Frontal cortex (tissue), 3 donors: ENCODE measurements at regions not wholly inside any gene's neighbourhood (a gene's known extent, or its start where the extent isn't known, plus 50 kb on each side); places are given as distances from the start of the nearest gene placed in this dataset.
"Not testable (repeated sequence)": the region's sequence is repeated elsewhere in the genome, so short reads cannot be mapped to it uniquely, and the experiment has no call there.

Experiments
- DNase-seq, 2 donors: peaks; one replicate each; pipeline ENCODE4 v3.0.0; 2012; ENCODE audit warnings: low spot score in 2 of 2
- FAIRE-seq: peaks from 2 replicates; lab custom pipeline; 2012; peaks lifted over from hg19 to GRCh38; lab: Jason Lieb, UNC
- donor health status: control.
- donor health status: control.
- donor health status: control.

DNA sequence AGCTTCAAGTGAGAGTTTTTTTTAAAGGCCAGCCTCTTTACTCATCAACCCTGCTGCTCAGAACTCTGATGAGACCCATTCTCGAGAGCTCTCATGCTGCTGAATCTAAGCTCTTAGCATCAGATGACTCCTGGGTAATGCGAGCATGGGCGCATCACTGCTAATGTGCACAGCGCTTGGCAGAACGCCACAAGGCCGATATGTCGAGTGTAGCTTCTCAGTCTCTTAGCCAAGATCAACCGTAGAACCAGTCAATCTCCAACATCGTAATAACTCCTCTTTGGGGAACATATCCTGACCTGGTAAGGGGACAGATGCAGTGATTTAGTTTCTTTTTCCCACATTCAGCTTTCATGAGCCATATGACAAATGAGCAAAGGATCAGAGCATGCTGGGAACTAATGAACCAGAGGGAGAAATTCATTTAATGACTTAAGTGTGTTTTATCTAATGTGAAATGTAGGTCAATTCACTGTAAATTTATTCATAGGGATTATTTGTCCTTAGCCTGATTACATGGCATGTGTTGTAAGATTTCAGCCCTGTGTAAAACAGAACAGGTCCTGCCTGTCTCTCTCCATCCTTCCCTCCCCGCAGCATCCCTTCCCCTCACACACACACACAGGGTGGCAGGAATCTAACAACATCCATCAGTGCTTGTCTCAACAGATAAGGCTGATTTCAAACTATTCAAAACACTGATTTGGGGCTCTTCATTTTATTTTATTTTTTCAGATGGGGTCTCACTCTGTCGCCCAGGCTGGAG lies 195.4 kb upstream of the C2CD4B start:
- no peak for FAIRE-seq

DNA sequence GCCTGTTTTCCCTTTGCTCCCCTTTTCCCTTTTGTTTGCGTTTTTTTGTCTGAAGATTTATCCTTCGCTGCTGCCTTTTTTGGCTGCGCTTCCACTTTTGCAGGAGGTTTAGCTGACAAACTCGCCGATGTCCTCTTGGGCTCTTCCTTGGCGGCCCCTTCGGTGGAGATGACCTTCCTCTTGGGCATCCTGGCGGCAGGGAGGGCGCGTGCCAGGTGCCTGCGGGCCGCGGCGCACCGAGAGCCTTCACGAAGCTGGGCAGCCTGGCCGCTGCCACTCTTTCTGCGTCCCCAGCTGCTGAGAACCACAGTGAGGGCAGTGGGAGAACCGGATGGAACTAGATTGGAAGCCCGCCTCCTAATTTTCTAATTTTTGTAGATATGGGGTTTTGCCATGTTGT lies 197.1 kb upstream of the C2CD4B start:
- DNase-seq, result no peak
- FAIRE-seq, result no peak

More for the DNA sequence above, 195.4 kb upstream of the C2CD4B start:
- no peak for DNase-seq

DNA sequence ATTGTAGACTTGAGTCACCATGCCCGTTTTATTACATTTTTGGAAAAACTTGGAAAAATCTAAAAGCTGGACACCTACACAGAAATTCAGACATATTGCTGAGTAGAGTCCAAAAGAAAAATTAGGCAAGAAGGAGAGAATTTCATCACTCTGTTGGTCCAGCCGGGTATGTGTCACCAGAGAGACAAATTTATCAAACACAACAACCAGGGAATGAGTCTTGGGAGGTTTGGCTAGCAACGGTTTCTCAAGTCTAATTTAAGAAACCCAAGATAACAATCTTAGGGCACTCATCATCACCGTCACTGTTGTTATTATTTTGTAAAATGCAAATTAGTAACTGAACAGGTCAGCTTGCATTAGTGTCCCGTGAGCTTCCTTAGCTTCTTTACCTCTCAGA lies 197.5 kb upstream of the C2CD4B start:
- FAIRE-seq, result no peak
- no peak for DNase-seq

DNA sequence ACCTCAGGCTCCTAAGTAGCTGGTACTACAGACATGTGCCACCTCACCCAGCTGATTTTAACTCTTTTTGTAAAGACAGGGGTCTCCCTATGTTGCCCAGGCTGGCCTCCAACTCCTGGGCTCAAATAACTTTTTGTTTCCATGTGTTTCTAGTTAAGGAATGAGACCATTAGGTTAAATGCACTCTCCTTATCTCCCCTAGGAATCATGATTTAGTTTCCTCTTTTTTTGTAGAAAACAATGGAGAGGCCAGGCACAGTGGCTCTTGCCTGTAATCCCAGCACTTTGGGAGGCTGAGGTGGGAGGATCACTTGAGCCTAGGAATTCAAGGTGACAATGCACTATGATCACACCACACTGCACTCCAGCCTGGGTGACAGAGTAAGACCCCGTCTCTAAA lies 198.8 kb upstream of the C2CD4B start:
- FAIRE-seq (no peak), DNase-seq (no peak)

DNA sequence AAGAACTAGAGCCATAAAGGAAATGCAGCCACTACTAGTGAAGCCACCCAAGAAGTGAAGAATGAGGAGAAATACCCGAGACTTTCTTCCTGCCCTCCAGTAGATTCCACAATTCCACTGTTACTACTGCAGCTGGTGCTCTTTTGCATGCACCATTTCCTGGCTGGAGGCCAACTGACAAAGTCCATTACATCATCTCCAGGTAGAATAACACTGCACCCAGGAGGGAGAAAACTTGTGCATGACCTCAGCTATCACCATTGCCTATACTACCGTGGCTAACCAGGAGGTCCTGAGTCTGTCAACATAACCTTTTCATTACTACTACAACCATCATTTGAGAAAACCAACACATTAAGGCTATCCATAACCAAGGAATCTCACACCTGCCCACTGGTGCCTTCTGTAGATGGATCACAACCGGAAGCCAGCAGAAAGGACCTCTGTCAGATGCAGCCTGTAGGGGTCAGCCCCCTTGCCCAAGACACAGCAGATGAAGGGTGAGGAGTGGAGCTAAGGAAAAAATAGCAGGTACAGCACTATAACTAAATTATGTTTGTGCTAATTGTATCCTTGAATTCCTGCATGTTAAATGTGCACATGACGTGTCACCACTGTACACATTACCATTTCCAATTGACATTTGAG lies 200.8 kb upstream of the C2CD4B start:
- FAIRE-seq (no peak), DNase-seq (no peak)

DNA sequence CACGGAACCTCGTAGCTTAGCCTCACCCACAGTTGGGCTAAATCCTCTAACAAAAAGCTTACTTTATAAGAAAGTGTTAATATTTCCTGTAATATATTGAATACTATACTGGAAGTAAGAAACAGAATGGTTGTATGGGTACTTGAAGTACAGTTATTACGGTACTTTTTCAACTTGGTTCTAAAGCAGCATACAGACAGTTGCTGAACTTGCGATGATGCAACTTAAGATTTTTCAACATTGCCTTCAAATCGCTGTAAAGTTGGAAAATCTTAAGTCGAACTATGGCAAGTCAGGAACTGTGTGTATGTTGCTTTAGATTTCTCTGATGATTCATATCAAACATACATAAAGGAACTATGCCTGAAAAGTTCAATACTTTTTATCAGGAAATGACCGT lies 204.4 kb upstream of the C2CD4B start:
- DNase-seq (no peak), FAIRE-seq (no peak)

DNA sequence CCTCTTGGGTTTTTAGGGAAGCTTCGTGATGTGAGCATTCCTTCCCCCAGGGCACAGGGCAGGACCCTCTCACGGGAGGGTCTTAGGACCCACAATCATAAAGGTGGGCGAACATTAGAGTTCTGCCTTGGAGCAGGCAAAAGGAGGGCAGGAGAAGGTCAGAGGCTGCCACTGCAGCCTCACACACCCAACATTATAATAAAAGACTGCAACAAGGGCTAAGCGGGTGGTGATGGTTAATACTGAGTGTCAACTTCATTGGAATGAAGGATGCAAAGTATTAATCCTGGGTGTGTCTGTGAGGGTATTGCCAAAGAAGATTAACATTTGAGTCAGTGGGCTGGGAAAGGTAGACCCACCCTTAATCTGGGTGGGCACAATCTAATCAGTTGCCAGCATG lies 206.6 kb upstream of the C2CD4B start:
- FAIRE-seq, DNase-seq: not testable (repeated sequence)

DNA sequence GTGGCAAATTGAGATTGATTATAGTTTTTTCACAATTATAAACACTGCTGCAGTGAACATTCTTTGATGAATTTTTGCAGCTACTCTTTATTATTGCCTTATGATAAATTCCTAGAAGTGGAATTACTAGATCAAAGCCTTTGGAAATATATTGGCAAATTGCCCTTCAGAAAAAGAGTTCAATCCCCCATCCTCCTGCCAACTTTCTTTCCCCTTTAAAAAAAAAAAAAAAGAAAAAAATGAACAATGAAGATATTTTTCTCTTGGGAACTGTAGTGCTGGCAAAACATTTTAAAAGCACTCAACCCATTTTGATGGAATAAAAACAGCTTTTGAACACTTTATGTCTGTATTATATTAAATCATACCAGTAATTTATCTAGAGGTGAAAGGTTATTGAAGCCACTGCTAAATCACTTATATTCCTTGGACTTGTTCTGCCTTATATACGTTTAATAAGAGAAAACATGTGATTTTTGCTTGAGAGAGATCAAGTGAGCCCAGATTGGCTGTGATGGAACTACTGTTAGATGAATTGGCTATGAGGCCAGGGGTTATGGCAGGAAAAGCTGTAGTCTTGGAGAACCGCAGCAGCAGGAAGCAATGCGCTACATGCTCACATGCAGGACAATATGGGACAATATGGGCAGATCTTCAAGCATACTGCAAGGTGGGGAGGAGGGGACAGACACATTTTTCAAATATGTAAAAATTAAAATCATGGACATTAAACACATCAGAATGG lies 212.8 kb upstream of the C2CD4B start:
- FAIRE-seq, result no peak
- DNase-seq, result no peak

DNA sequence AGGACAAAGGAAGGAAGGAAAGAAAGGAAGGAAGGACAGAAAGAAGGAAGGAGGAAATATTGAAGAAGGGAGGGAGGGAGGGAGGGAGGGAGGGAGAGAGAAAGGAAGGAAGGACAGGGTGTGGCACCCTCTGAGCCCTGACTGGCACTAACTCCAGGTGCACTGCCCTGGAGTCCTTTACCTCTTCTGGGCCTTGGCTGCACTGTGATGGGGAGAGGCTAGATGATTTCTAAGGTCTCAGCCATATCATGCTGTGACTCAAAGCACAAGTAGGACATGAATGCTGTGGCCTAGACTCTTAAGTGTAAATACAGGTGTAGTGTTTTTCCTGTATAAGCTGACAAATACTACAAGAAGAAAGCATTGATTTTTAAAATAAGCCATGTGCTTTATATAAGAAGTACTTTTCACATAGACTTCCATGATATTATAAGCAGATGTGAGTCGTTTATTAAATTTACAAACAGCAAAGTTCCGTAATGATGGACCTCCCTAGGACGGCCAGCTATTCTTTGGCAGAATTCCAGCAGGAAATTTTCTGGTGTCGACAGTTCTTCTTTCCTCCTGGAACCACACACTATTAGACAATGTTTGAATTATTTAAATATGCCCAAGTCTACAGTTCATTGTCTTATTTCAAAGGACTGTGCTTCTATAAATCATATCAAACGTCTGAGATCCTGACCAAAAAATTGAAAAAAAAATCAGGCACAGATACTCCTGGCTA lies 213.8 kb upstream of the C2CD4B start:
- no peak for DNase-seq
- FAIRE-seq, result no peak

DNA sequence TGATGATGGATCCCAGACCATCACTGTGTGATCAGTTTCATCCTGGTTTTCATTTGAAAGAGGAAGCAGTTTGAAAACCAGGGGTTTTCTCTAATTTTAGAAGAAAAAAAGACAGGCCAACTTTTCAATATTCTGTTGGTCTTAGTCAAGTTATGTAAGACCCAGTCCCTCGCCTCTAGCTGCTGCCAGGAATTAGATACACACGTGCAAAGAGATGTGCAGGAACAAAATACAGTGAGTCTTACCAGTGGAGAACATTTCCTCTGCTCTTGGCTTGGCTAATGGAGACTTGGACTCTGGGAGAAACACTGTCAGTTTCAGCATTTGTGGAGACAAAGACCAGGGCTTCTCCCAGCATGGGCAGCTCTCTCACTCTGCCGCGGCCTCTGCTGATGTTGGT lies 214.9 kb upstream of the C2CD4B start:
- DNase-seq (no peak), FAIRE-seq (no peak)

DNA sequence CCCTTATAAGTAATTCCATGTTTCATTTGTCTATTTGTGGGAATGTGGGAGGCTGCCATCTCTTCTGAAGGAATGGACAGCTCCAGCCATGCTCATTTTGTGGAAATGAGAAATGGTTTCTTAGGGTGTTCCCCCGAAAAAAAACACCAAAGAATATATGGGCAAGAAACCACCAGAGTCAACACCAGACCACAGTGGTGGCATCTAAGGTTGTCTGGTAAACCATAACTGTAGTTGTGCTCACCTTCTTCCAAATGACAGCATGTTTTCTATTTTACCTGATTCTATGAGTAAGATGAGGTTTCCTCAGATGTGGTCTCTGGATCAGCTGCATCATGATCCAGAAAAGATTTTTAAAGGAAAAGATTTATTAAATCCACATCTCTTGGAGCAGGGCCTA lies 217.0 kb upstream of the C2CD4B start:
- no peak for FAIRE-seq

DNA sequence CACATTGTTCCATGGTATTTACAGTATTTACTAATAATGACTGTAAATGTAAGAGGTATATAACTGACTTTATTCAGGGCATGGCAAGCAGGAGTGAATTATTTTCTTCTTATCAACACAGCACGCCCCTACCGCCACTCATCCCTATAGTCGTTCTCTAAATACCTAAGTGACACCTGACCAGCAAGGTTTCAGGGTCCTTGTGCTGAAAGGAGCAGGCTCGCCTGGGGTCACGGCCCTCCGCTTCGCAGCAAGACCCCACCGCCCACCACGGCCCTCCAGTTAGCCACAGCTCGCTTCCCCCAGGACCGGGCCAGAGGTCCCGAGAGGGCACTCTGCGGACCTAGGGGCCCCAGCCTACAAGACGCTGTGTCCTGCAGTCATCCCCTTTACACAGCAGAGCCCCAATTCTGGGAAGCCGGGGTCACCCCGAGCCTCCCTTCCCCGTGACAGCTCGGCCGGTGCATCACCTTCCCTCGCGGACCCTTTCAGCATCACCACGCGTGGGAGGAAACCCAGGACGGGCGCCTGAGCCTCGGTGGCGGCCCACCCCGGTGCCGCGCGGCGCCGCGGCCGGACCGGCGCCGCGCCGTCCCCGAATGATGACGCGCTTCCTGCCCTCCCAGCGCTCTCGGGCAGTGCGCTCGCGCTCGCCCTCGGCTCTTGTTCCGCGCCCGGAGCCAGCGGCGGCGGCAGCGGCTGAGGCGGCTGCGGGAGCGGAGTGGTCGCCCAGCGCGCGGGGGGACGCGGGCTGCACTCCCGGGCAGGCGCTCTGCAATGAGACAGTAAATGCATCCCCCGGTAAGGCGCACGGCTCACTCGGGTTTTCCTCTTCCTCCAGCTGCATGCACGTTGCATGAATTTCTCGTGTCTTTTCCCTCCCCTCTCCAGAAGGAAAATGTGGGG lies 225.1 kb upstream of the C2CD4B start, which contains the start of gene TLN2:
Gene TLN2, plus strand, starts transcription at position 666 of the 906 bp plus-strand sequence.
- FAIRE-seq (no peak), DNase-seq (peak; percentile 87 to 90)

More for the DNA sequence above, 217.0 kb upstream of the C2CD4B start:
- DNase-seq, result no peak

DNA sequence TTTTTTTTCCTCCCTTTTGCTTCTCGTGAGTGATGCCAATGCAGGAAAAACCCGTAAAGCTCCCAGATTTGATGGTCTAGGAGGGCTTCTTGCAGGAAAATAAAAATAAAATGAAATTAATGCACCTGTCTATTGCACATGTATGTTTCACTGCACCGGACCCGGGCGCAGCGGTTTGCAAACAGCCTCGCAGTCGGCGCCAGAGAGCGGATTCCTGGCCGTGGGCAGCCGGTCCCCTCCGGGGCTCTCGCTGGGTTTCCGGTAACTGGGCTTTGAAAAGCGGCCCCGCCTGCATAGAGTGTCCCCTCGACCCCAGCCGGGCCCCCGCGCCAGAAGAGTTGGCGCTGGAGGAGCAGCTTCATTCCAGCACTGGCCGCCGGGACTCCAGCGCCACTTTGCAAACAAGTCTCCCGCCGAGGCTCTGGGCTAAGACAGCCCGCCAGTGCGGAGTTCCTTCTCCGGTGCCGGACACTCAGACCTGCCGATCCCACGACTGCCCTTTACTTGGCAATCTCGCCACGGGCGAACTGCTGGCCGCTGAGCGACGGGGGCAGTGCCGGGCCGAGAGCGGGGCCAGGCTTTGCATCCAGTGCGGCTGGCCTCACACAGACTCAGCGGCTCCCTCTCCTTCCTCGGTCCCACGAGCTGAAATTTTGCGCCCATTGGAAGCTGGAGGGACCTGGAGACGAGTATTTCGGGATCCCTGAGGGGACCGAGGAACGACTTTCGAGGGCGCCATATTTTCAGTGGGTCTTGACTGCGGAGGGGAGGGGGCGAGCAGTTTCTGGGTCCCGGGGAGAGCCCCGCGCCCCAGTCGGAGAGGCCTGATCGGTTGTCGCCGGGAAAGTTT lies 225.9 kb upstream of the C2CD4B start:
- no peak for FAIRE-seq
- peak; percentile 33 to 57 for DNase-seq

DNA sequence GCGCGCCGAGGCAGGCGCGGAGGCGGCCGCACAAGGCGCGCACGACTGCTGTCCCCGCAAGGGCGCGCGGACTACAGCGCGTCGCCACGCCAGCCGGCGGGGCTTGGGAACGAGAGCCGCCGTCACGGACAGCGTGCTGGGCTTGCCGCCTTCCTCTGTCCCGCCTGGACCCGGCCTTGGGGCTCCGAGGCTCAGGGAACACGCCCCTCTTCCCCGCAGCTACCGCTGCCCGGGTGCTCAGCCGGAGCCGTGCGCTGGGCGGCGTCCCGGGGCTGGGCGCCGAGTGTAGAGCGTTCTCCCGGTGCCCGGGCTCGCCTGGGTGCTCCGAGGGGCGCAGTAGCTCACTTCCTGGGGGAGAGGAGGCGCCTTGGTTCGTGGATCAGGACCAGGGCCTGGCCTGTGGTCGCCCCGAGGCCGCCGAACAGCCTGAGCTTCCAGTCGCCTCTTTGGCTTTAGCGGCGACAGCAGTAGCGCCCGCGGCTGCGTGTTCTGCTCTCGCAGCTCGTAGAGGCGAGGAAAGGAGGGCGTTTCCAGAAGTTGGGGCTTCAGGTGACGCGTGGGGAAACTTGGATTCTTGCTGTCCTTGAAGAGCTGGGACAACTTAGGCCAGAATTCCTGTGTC lies 226.7 kb upstream of the C2CD4B start:
- DNase-seq (peak; percentile 40 to 53), FAIRE-seq (no peak)

DNA sequence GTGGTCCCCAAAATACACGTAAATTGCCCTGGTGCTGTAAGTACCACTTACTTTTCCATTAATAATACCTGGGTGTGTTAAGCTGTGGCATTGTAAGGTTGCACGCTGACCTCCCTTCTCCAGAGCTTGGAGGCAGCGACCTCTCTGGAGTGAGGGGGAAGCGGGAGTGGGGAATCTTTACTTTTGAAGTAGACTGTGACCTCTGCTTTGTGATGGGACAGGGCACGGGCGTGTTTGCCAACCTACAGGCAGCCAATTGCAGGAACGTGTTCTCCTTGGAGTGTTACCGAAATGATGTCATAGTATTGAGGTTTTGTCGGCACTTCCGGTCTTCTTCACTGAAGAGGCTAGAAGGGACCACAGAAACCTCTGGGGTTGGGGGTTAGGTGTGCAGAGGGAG lies 227.3 kb upstream of the C2CD4B start:
- FAIRE-seq (no peak), DNase-seq (no peak)

DNA sequence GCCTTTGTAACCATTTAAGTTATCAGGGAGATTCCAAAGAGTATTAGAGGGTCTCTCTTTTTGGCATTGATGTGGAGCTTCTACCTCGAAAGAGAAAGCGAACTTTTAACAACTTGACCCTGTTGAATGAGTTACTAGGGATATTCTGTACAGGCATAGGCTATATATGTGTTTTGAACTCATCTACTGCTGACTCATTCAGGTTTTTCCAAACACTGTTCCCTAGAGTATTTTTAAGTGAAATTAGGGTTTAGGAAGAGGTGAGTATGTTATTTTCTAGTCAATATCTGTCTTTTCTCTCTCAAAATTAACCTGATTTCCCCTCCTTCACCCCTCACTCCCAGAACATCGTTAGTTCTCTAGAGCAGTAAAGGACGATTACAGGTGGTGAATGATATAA lies 228.1 kb upstream of the C2CD4B start:
- no peak for DNase-seq

DNA sequence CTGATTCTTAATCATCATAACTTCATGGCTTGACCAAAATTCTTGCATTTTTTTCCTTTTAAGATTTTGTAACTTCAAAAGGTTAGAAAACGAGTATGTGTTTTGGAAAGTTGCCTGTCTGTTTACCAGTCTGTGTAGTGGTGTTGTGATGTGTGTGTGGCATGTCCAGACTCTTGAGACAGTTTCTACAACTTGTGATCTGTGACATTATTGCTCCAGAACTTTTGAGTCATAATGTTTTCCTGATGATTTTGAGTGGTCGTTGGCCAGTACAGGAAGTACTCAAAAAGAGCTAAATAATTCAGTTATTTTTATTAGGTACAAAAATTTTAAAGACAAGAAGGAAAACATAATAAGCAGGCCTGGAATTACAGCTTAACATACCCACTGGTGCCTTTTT lies 229.0 kb upstream of the C2CD4B start:
- FAIRE-seq (no peak), DNase-seq (no peak)

More for the DNA sequence above, 228.1 kb upstream of the C2CD4B start:
- FAIRE-seq, result no peak

DNA sequence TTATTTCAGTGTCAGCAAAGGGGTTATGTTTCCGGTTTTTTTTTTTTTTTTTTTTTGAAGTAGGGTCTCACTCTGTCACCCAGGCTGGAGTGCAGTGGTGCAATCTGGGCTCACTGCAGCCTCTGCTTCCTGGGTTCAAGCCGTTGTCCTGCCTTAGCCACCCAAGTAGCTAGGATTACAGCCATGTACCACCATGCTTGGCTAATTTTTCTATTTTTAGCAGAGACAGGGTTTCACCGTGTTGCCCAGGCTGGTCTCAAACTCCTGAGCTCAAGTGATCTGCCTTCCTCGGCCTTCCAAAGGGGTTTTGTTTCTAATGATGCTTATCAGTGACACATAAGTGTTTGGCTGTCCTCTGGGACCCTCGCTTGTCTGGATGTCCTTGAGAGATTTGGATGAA lies 235.7 kb upstream of the C2CD4B start:
- DNase-seq, result no peak
- FAIRE-seq, result no peak
